ENCODE measurements at regions not wholly inside any gene's neighbourhood (a gene's known extent, or its start where the extent isn't known, plus 50 kb on each side); places are given as distances from the start of the nearest gene placed in this dataset.

DNA sequence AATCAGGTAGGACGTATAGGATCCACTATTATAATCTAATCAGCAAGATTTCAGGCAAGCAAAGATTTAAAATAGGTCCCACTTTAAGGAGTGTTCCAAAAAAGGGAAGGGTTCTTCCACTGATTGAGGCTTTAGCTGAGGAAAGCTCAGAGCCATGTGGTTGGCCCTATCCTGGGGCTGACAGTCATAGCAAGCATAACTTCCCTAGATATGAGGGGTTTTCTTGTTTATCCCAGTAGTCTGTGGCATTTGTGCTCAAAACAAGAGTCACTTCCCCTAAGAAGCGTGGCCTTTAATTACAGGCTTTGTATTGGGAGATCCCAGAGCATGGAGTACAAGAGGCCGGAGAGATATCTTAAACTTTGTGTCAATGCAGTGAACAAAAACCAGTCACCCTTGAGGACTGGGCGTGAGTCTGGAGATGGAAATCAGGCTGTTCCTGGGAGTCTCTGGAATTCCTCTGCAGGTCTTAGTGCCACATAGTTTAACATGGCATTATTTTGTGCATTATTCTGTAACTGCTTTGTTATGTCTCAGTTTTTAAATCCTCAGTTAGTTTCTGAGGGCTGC is 136.9 kb upstream of the FBXO11 start:
- no peak overlapping the region for H3K27ac ChIP-seq
- H3K27me3 ChIP-seq = peaks cover 0 to 10% (median 0%) of the 10 kb centered on the region in 7 donors
- peaks cover 0 to 3% (median 0%) of the 10 kb centered on the region in 9 donors for H3K4me1 ChIP-seq
- TF ChIP-seq, protein P1, sequence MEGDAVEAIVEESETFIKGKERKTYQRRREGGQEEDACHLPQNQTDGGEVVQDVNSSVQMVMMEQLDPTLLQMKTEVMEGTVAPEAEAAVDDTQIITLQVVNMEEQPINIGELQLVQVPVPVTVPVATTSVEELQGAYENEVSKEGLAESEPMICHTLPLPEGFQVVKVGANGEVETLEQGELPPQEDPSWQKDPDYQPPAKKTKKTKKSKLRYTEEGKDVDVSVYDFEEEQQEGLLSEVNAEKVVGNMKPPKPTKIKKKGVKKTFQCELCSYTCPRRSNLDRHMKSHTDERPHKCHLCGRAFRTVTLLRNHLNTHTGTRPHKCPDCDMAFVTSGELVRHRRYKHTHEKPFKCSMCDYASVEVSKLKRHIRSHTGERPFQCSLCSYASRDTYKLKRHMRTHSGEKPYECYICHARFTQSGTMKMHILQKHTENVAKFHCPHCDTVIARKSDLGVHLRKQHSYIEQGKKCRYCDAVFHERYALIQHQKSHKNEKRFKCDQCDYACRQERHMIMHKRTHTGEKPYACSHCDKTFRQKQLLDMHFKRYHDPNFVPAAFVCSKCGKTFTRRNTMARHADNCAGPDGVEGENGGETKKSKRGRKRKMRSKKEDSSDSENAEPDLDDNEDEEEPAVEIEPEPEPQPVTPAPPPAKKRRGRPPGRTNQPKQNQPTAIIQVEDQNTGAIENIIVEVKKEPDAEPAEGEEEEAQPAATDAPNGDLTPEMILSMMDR (IDR thresholded peaks at IDR 0.05) = no peak
- H3K4me3 ChIP-seq = no peak overlapping the region
- no peaks in the 10 kb centered on the region for H3K36me3 ChIP-seq
- H3K9me3 ChIP-seq = peaks cover 0 to 14% (median 0%) of the 10 kb centered on the region in 11 donors
- ATAC-seq (peak in 1 of 8 donors; percentile 50), DNase-seq (no peak)
- 62 to 63% methylated on average over 4 of the region's 4 CpGs for WGBS, 2 donors
- intact Hi-C loops (cut with DNase I) = no loop called here

DNA sequence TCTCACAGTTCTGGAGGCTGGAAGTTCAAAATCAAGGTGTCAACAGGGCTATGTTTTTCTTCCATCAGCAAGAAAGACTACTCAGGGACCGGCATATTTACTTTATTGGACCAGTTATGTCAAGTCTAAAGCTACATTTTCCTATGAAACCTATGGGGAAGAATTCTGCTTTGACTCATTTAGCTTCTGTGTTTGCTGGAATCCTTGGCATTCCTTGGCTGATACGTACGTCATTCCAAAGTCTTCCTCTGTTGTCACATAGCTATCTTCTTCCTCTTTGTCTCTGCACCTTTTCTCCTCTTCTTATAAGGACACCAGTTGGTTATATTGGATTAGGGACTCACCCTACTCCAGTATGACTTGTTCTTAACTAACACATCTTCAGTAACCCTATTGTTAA is 137.4 kb upstream of the FBXO11 start:
- peaks cover 0 to 11% (median 0%) of the 10 kb centered on the region in 11 donors for H3K9me3 ChIP-seq
- TF ChIP-seq, protein P1 (IDR thresholded peaks at IDR 0.05) = no peak
- no peak overlapping the region for H3K4me3 ChIP-seq
- no peaks in the 10 kb centered on the region for H3K36me3 ChIP-seq
- 60 to 74% methylated on average over 3 of the region's 3 CpGs for WGBS, 2 donors
- no peak overlapping the region for H3K27ac ChIP-seq
- H3K27me3 ChIP-seq = peaks cover 0 to 10% (median 0%) of the 10 kb centered on the region in 7 donors
- peaks cover 0 to 3% (median 0%) of the 10 kb centered on the region in 9 donors for H3K4me1 ChIP-seq
- intact Hi-C loops (cut with DNase I) = no loop called here
- no peak for DNase-seq
- no peak for ATAC-seq

DNA sequence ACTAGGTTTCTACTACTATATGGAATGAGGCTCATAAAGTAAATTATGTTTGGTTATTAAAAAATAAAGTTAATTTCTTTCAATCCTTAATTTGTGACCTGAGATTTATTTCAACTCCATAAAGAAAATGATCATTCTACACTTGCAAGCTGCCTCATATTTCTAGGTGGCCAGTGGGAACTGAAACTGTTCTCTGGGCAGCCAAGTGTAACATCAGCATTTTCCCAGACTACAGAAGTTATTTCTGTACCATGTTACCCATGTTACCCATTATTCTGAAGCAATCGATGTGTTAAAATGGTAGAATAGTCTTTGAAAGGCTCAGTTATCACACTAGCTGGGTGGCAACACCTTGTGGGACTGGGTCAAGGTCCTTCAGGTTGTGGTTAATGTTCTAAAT is 139.3 kb upstream of the FBXO11 start:
- H3K27ac ChIP-seq = no peak overlapping the region
- H3K27me3 ChIP-seq = peaks cover 0 to 10% (median 0%) of the 10 kb centered on the region in 7 donors
- TF ChIP-seq, protein P1 (IDR thresholded peaks at IDR 0.05) = no peak
- intact Hi-C loops (cut with DNase I) = no loop called here
- H3K9me3 ChIP-seq = peaks cover 0 to 9% (median 0%) of the 10 kb centered on the region in 11 donors
- no peak overlapping the region for H3K4me3 ChIP-seq
- H3K4me1 ChIP-seq = peaks cover 0 to 3% (median 0%) of the 10 kb centered on the region in 9 donors
- H3K36me3 ChIP-seq = no peaks in the 10 kb centered on the region
- ATAC-seq = no peak
- DNase-seq = no peak
- WGBS, 2 donors = 78 to 88% methylated on average over 1 of the region's 1 CpG

DNA sequence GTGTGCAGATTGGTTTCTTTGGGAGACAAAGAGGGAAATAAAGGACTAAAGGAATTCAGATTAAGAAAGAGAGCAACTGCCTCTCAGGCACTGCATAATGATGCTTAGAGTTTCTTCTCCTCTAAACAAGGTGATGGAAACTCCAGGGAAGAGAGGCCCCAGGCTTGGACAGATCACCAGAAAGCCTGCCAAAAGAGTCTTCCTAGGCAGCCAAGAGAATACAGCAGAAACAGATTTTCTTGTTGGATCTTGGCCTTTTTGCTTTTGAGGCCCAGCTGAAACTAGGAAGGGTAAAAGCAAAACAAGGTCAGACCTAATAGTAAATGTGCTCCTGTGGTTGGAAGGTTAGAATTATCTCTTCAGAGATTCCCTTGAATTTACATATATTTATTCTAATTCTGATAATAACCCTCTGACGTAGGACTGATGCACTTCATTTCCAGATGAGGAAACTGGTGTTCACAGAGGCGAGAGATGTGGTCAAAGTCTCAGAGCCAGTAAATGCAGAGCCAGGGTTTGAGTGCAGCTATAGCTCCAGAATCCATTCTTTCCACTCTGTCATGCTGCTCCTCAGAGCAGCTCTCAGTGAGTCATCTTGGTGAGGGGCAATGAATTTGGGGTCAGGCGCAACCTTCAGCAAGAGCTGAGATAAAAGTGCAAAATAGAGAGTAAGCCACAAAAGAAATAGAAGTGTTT is 142.3 kb upstream of the FBXO11 start:
- ATAC-seq (no peak), DNase-seq (no peak)
- Histone ChIP-seq H3K27ac (no peak overlapping the region), H3K27me3 (peaks cover 0 to 5% (median 0%) of the 10 kb centered on the region in 7 donors), H3K36me3 (no peaks in the 10 kb centered on the region), H3K4me1 (peaks cover 0 to 3% (median 0%) of the 10 kb centered on the region in 9 donors), H3K9me3 (peaks cover 0 to 9% (median 0%) of the 10 kb centered on the region in 11 donors), H3K4me3 (no peak overlapping the region)
- intact Hi-C loops (cut with DNase I) = loop anchor here in 1 of 10 donors (2.0 kb wide), 1 partner anchor 30 kb away; no protein-coding TSS in a partner anchor
- TF ChIP-seq, protein P1 (IDR thresholded peaks at IDR 0.05) = no peak
- WGBS, 2 donors = 80 to 83% methylated on average over 3 of the region's 3 CpGs

Data from heart right ventricle (tissue), 16 donors.